Neuronal stem cell (in vitro differentiated cells): ENCODE measurements at regions not wholly inside any gene's neighbourhood (a gene's known extent, or its start where the extent isn't known, plus 50 kb on each side); places are given as distances from the start of the nearest gene placed in this dataset.

ENCODE experiments used
- DNase-seq: peaks from one replicate; pipeline ENCODE4 v3.0.0-alpha.2; 2013; ENCODE audit warnings: low spot score
- H2AFZ ChIP-seq: one replicate; pipeline ENCODE4 v1.6.1; 2013; ENCODE audit warnings: mild to moderate bottlenecking, low read length, inconsistent platforms
- H2AK5ac ChIP-seq: 2 replicates; pipeline ENCODE4 v1.6.1; 2013; ENCODE audit warnings: low read depth, mild to moderate bottlenecking, inconsistent platforms, low read length, moderate library complexity, mixed read lengths
- H2BK120ac ChIP-seq: 2 replicates; pipeline ENCODE4 v1.6.1; 2013; ENCODE audit warnings: low read depth, mild to moderate bottlenecking, inconsistent platforms, low read length, moderate library complexity, mixed read lengths
- H2BK12ac ChIP-seq: one replicate; pipeline ENCODE4 v1.6.1; 2013; ENCODE audit warnings: low read length, inconsistent platforms
- H2BK15ac ChIP-seq: 2 replicates; pipeline ENCODE4 v1.6.1; 2013; ENCODE audit warnings: mild to moderate bottlenecking, low read length, inconsistent platforms, mixed read lengths
- H2BK5ac ChIP-seq: one replicate; pipeline ENCODE4 v1.6.1; 2013; ENCODE audit warnings: inconsistent platforms, mild to moderate bottlenecking, low read length, moderate library complexity
- H3K14ac ChIP-seq: one replicate; pipeline ENCODE4 v1.6.1; 2013; ENCODE audit warnings: low read length, inconsistent platforms
- H3K18ac ChIP-seq: 2 replicates; pipeline ENCODE4 v1.6.1; 2013; ENCODE audit warnings: low read length, inconsistent platforms
- H3K23ac ChIP-seq: 2 replicates; pipeline ENCODE4 v1.6.1; 2013; ENCODE audit warnings: low read depth, mild to moderate bottlenecking, mixed read lengths, low read length, inconsistent platforms; ENCODE audit not compliant: poor library complexity
- H3K27ac ChIP-seq: replicated peaks from 3 replicates; pipeline ENCODE4 v1.5.1; 2013; ENCODE audit warnings: low read length, inconsistent platforms
- H3K27me3 ChIP-seq, 3 experiments: 2 replicates each; pipeline ENCODE4 v1.6.1; 2013; ENCODE audit warnings: low read length in 3 of 3, mild to moderate bottlenecking in 2 of 3, inconsistent platforms in 1 of 3, low read depth in 1 of 3, mixed read lengths in 1 of 3, moderate library complexity in 1 of 3; ENCODE audit not compliant: control insufficient read depth in 3 of 3, insufficient read depth in 3 of 3
- H3K36me3 ChIP-seq, 2 donors: replicated peaks in 1 of 2; 2 replicates each; pipeline ENCODE4 v1.6.1; 2013; ENCODE audit warnings: low read length in 2 of 2; ENCODE audit not compliant: control insufficient read depth in 2 of 2, insufficient read depth in 2 of 2
- H3K4ac ChIP-seq: 2 replicates; pipeline ENCODE4 v1.6.1; 2013; ENCODE audit warnings: inconsistent platforms, mild to moderate bottlenecking, low read length, moderate library complexity
- H3K4me1 ChIP-seq, 2 donors: 1 replicate in 1 of 2; 2 replicates in 1 of 2; pipeline ENCODE4 v1.6.1; 2013; ENCODE audit warnings: low read length in 2 of 2, low read depth in 1 of 2; ENCODE audit not compliant: control insufficient read depth in 2 of 2, insufficient read depth in 1 of 2
- H3K4me2 ChIP-seq: one replicate; pipeline ENCODE4 v1.6.1; 2013; ENCODE audit warnings: mild to moderate bottlenecking, low read length, inconsistent platforms; ENCODE audit not compliant: insufficient read depth, poor library complexity, severe bottlenecking
- H3K4me3 ChIP-seq, 2 donors: 2 replicates each; pipeline ENCODE4 v1.5.1; 2013; ENCODE audit warnings: low read length in 2 of 2, mild to moderate bottlenecking in 2 of 2, inconsistent platforms in 1 of 2, moderate library complexity in 1 of 2
- H3K79me1 ChIP-seq: one replicate; pipeline ENCODE4 v1.6.1; 2013; ENCODE audit warnings: low read depth, mild to moderate bottlenecking, inconsistent platforms, low read length, moderate library complexity
- H3K9ac ChIP-seq: one replicate; pipeline ENCODE4 v1.6.1; 2013; ENCODE audit warnings: mild to moderate bottlenecking, low read depth, low read length, inconsistent platforms; ENCODE audit not compliant: poor library complexity
- H3K9me3 ChIP-seq, 2 donors: replicated peaks in 1 of 2; 2 replicates each; pipeline versions ENCODE3 to v1.6.1; 2013; ENCODE audit warnings: low read length in 2 of 2, mild to moderate bottlenecking in 2 of 2, inconsistent platforms in 1 of 2, low read depth in 1 of 2, mixed read lengths in 1 of 2, moderate library complexity in 1 of 2; ENCODE audit not compliant: control insufficient read depth in 2 of 2, insufficient read depth in 1 of 2
- H4K8ac ChIP-seq: one replicate; pipeline ENCODE4 v1.6.1; 2013; ENCODE audit warnings: low read depth, mild to moderate bottlenecking, inconsistent platforms, low read length, moderate library complexity
- H4K91ac ChIP-seq: one replicate; pipeline ENCODE4 v1.6.1; 2013; ENCODE audit warnings: low read length, low read depth, mild to moderate bottlenecking, inconsistent platforms; ENCODE audit not compliant: poor library complexity
- WGBS, 2 donors: extraction: QIAGEN DNeasy Blood & Tissue Kit; methylation state at CpG; one replicate each; pipeline ENCODE4 v1.1.7; 2013; ENCODE audit warnings: missing lambda C conversion rate in 2 of 2, mixed read lengths in 1 of 2; ENCODE audit not compliant: insufficient read length in 2 of 2, insufficient replicate concordance in 1 of 2; ENCODE audit errors: extremely low coverage in 2 of 2; 5-methylcytosine and 5-hydroxymethylcytosine counted together

- Histone ChIP-seq H3K4me1 (no peaks in the 10 kb centered on the region), H3K23ac (no peak overlapping the region), H2BK15ac (no peak overlapping the region), H3K14ac (no peak overlapping the region), H2AFZ (no peak overlapping the region), H3K79me1 (no peaks in the 10 kb centered on the region), H2BK5ac (no peak overlapping the region), H3K27me3 (no peaks in the 10 kb centered on the region), H3K18ac (no peak overlapping the region), H3K9me3 (peaks cover 5 to 6% of the 10 kb centered on the region in 2 donors), H3K4me3 (no peak overlapping the region), H3K9ac (no peak overlapping the region), H3K4me2 (no peak overlapping the region), H4K91ac (no peak overlapping the region), H2AK5ac (no peak overlapping the region), H3K4ac (no peak overlapping the region), H2BK120ac (no peak overlapping the region), H3K27ac (no peak overlapping the region), H3K36me3 (no peaks in the 10 kb centered on the region), H4K8ac (no peak overlapping the region), H2BK12ac (no peak overlapping the region)
- WGBS, 2 donors, result no CpG with 5 or more reads among the region's 2 CpGs
- DNase-seq, result no peak
Observed at GRCh38 chr7:130974794-130975193, 240.8 kb upstream of the KLF14 start.

GRCh38 chr7:130975731-130976130 lies 241.7 kb upstream of the KLF14 start:
- WGBS, 2 donors, result no CpG with 5 or more reads among the region's 5 CpGs

GRCh38 chr7:130982160-130982638 lies 248.2 kb upstream of the KLF14 start:
- H3K18ac ChIP-seq, result no peak overlapping the region
- H3K4me3 ChIP-seq, result no peak overlapping the region
- H4K8ac ChIP-seq, result no peak overlapping the region
- no peak overlapping the region for H2BK15ac ChIP-seq
- no peak overlapping the region for H3K4me2 ChIP-seq
- H3K9me3 ChIP-seq, result no peaks in the 10 kb centered on the region
- no peak overlapping the region for H3K23ac ChIP-seq
- WGBS, 2 donors, result no CpG with 5 or more reads among the region's 3 CpGs
- H2BK12ac ChIP-seq, result no peak overlapping the region
- no peaks in the 10 kb centered on the region for H3K79me1 ChIP-seq
- H4K91ac ChIP-seq, result no peak overlapping the region
- peaks cover 0 to 1% of the 10 kb centered on the region in 2 donors for H3K4me1 ChIP-seq
- no peak overlapping the region for H2AK5ac ChIP-seq
- H3K14ac ChIP-seq, result no peak overlapping the region
- no peak overlapping the region for H2BK120ac ChIP-seq
- DNase-seq, result peak; percentile 8
- no peak overlapping the region for H3K9ac ChIP-seq
- H2BK5ac ChIP-seq, result no peak overlapping the region
- no peak overlapping the region for H3K27ac ChIP-seq
- no peak overlapping the region for H3K4ac ChIP-seq
- no peaks in the 10 kb centered on the region for H3K36me3 ChIP-seq
- H2AFZ ChIP-seq, result no peak overlapping the region
- H3K27me3 ChIP-seq, result no peaks in the 10 kb centered on the region

More at GRCh38 chr7:130975731-130976130, 241.7 kb upstream of the KLF14 start:
- DNase-seq, result no peak
- no peaks in the 10 kb centered on the region for H3K36me3 ChIP-seq
- H3K4ac ChIP-seq, result no peak overlapping the region
- H2BK120ac ChIP-seq, result no peak overlapping the region
- H2BK12ac ChIP-seq, result no peak overlapping the region
- H2BK15ac ChIP-seq, result no peak overlapping the region
- no peak overlapping the region for H4K8ac ChIP-seq
- H3K79me1 ChIP-seq, result no peaks in the 10 kb centered on the region
- H2BK5ac ChIP-seq, result no peak overlapping the region
- no peak overlapping the region for H3K4me2 ChIP-seq
- H3K27ac ChIP-seq, result no peak overlapping the region
- H3K14ac ChIP-seq, result no peak overlapping the region
- no peak overlapping the region for H2AFZ ChIP-seq
- no peak overlapping the region for H4K91ac ChIP-seq
- peaks cover 5 to 6% of the 10 kb centered on the region in 2 donors for H3K9me3 ChIP-seq
- no peak overlapping the region for H2AK5ac ChIP-seq
- H3K4me1 ChIP-seq, result no peaks in the 10 kb centered on the region
- H3K23ac ChIP-seq, result no peak overlapping the region
- H3K4me3 ChIP-seq, result no peak overlapping the region
- H3K18ac ChIP-seq, result no peak overlapping the region
- no peak overlapping the region for H3K9ac ChIP-seq
- no peaks in the 10 kb centered on the region for H3K27me3 ChIP-seq

GRCh38 chr7:130982651-130983050 lies 248.6 kb upstream of the KLF14 start:
- Histone ChIP-seq H3K4me1 (peaks cover 0 to 1% of the 10 kb centered on the region in 2 donors), H2BK15ac (no peak overlapping the region), H2BK12ac (no peak overlapping the region), H3K9ac (no peak overlapping the region), H3K36me3 (no peaks in the 10 kb centered on the region), H4K91ac (no peak overlapping the region), H3K79me1 (no peaks in the 10 kb centered on the region), H3K9me3 (no peaks in the 10 kb centered on the region), H3K27me3 (no peaks in the 10 kb centered on the region), H3K27ac (no peak overlapping the region), H2BK5ac (no peak overlapping the region), H2BK120ac (no peak overlapping the region), H3K14ac (no peak overlapping the region), H2AFZ (no peak overlapping the region), H3K4me3 (no peak overlapping the region), H2AK5ac (no peak overlapping the region), H3K18ac (no peak overlapping the region), H3K23ac (no peak overlapping the region), H3K4ac (no peak overlapping the region), H4K8ac (no peak overlapping the region), H3K4me2 (no peak overlapping the region)
- no CpG with 5 or more reads among the region's 3 CpGs for WGBS, 2 donors
- no peak for DNase-seq
